Amniotic epithelial cell (primary cell): ENCODE measurements at regions not wholly inside any gene's neighbourhood (a gene's known extent, or its start where the extent isn't known, plus 50 kb on each side); places are given as distances from the start of the nearest gene placed in this dataset.

Experiments
- DNase-seq: peaks from one replicate; pipeline ENCODE4 v3.0.0-alpha.2; 2010; ENCODE audit warnings: low read depth

DNA sequence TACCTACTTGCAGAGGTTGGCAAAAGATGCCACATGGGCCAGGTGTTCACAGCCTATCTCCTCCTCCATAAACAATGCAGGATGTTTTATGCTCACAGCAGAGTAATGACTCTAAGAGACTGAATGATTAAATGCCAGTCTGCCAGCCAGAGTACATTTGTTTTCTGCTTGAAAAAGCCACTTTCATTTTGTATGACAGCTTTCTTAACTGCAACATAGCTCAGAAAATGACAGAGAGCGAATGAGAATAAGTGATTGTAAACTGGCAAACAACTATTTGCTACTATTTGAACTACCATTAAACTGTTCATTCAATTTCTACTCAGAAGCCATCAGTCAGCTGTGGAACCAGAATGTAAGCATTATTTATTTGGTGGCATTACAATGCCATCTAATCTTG, 50.6 kb upstream of the DCC start:
- DNase-seq, result no peak
